Transverse colon (tissue), 4 donors: ENCODE measurements at regions not wholly inside any gene's neighbourhood (a gene's known extent, or its start where the extent isn't known, plus 50 kb on each side); places are given as distances from the start of the nearest gene placed in this dataset.

ENCODE experiments used
- DNase-seq: peaks from one replicate; pipeline ENCODE4 v3.0.0-alpha.2; 2019
- H3K27ac ChIP-seq, 4 donors: fragments of 200-600 bp; sonication (generic); 2 replicates each; pipeline ENCODE4 v1.5.1; 2016 to 2018; ENCODE audit warnings: inconsistent platforms in 4 of 4
- H3K27me3 ChIP-seq: fragments of 200-600 bp; sonication (generic); 2 replicates; pipeline ENCODE4 v1.5.1; 2017; ENCODE audit warnings: inconsistent platforms
- H3K36me3 ChIP-seq, 4 donors: fragments of 200-600 bp; sonication (generic); 2 replicates each; pipeline ENCODE4 v1.5.1; 2017 to 2019; ENCODE audit warnings: inconsistent platforms in 4 of 4
- H3K4me1 ChIP-seq, 4 donors: fragments of 200-600 bp; sonication (generic); 2 replicates each; pipeline ENCODE4 v1.5.1; 2017 to 2020; ENCODE audit warnings: inconsistent platforms in 4 of 4
- H3K4me3 ChIP-seq, 4 donors: fragments of 200-600 bp; sonication (generic); 1 replicate in 1 of 4; 2 replicates in 3 of 4; pipeline versions ENCODE4 v1.5.1 to v1.6.1; 2017 to 2019; ENCODE audit warnings: inconsistent platforms in 4 of 4
- H3K9me3 ChIP-seq, 2 donors: fragments of 200-600 bp; sonication (generic); 2 replicates each; pipeline ENCODE4 v1.5.1; 2017 to 2019; ENCODE audit warnings: inconsistent platforms in 2 of 2
- EP300 ChIP-seq: sonication (generic); formaldehyde crosslinking; IDR thresholded peaks from one replicate; pipeline ENCODE4 v1.6.1; 2017; ENCODE audit warnings: antibody characterized with exemption, low read depth
- POLR2A ChIP-seq: fragments of 450-650 bp; IDR thresholded peaks from one replicate; pipeline ENCODE4 v1.6.1; 2016; ENCODE audit warnings: antibody characterized with exemption, mild to moderate bottlenecking, moderate library complexity
- POLR2AphosphoS5 ChIP-seq, 3 donors: sonication (generic); formaldehyde crosslinking; IDR thresholded peaks; one replicate each; pipeline ENCODE4 v1.6.1; 2016; ENCODE audit warnings: antibody characterized with exemption in 3 of 3
- WGBS, 2 donors: methylation state at CpG; one replicate each; pipeline ENCODE4 v1.1.5; 2018; ENCODE audit warnings: low coverage in 1 of 2; 5-methylcytosine and 5-hydroxymethylcytosine counted together
- in situ Hi-C, 4 donors: fragments of 200-750 bp; cut with MboI; loops; one replicate each; pipeline versions ENCODE4 v1.15.0 to v1.15.1; 2017; ENCODE audit warnings: low sequenced_read_pairs in 3 of 4, low pct_ligation_motif_present in 1 of 4, low pct_unique_long_range_greater_than_20kb in 1 of 4
- intact Hi-C: fragments of 100-400 bp; cut with DNase I; formaldehyde crosslinking; loops from one replicate; pipeline ENCODE4 v1.15.1; 2023; ENCODE audit warnings: low total_unique reads
- TF ChIP-seq, protein P1 (sequence below), 5 experiments: fragments of 200-600 bp in 3 of 5; fragments of 450-650 bp in 2 of 5; sonication (generic) in 3 of 5; IDR thresholded peaks; 1 replicate in 2 of 5; 2 replicates in 3 of 5; pipeline ENCODE4 v1.5.1; 2016 to 2017; ENCODE audit warnings: antibody characterized with exemption in 5 of 5, inconsistent platforms in 3 of 5, mild to moderate bottlenecking in 2 of 5, moderate library complexity in 1 of 5

DNA sequence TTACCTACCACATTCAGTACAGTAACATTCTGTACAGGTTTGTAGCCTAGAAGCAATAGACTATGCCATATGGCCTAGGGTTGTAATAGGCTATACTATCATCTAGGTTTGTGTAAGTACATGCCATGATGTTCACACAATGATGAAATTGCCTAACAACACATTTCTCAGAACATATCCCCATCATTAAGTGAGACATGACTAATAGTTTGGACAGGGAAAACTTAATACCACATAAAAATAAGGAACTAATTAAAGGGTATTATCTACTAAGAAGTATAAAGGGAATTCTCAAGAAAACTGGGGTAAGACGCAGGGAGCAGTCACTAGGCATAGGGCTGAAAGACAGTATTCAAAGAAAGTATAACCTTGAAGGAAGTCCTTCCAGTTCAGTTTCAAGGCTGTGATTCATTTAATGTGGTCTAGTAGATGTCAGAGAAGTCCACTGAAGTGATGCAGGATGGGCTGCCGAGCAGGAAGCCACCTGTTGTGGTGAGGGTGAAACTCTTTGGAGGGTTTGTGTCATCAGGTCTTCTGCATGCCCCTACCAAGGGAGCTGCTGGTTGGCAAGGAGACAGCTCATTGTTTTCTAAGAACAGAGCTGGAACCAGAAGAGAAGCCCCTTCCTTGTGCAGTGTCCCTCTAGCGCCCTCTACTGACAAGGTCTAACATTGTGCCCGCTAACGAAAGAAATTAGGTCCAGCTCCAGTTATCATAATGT lies 122.9 kb downstream of the OLFM4 start:
- TF ChIP-seq, protein P1, sequence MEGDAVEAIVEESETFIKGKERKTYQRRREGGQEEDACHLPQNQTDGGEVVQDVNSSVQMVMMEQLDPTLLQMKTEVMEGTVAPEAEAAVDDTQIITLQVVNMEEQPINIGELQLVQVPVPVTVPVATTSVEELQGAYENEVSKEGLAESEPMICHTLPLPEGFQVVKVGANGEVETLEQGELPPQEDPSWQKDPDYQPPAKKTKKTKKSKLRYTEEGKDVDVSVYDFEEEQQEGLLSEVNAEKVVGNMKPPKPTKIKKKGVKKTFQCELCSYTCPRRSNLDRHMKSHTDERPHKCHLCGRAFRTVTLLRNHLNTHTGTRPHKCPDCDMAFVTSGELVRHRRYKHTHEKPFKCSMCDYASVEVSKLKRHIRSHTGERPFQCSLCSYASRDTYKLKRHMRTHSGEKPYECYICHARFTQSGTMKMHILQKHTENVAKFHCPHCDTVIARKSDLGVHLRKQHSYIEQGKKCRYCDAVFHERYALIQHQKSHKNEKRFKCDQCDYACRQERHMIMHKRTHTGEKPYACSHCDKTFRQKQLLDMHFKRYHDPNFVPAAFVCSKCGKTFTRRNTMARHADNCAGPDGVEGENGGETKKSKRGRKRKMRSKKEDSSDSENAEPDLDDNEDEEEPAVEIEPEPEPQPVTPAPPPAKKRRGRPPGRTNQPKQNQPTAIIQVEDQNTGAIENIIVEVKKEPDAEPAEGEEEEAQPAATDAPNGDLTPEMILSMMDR (IDR thresholded peaks at IDR 0.05): peak; percentile 58 to 73 (median 68)
- TF ChIP-seq EP300: no peak
- Histone ChIP-seq H3K27ac (no peak overlapping the region), H3K36me3 (no peaks in the 10 kb centered on the region), H3K27me3 (peaks cover 4% of the 10 kb centered on the region), H3K4me3 (no peak overlapping the region), H3K9me3 (no peaks in the 10 kb centered on the region), H3K4me1 (no peaks in the 10 kb centered on the region)
- WGBS, 2 donors: 34 to 46% methylated on average over 2 to 5 of the region's 5 CpGs
- intact Hi-C loops (loop anchor here (2.0 kb wide), 2 partner anchors 33 to 39 kb away; no protein-coding TSS in a partner anchor), in situ Hi-C loops (no loop called here)
- peak; percentile 44 for DNase-seq

DNA sequence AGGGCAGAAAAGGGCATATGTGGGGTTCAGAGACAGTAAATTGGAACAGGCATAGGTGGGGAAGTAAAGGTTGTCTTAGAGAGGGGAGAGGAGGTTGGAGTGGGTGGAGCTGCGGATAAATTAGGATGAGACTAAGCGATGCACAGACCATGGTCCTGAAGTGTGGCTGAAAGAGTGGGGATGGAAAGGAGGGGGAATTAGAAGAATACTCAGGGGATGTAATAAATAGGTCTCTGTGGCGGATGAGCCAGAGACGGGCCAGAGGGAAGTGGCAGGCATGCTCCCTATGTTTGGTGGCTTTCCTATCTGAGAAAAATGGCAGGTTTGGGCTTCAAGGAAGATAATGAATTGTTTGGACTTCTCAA lies 123.4 kb downstream of the OLFM4 start:
- Histone ChIP-seq H3K4me3 (no peak overlapping the region), H3K4me1 (no peaks in the 10 kb centered on the region), H3K36me3 (no peaks in the 10 kb centered on the region), H3K9me3 (no peaks in the 10 kb centered on the region), H3K27me3 (peaks cover 4% of the 10 kb centered on the region), H3K27ac (no peak overlapping the region)
- no peak for DNase-seq
- TF ChIP-seq EP300 (no peak), POLR2AphosphoS5 (IDR thresholded peaks at IDR 0.05) (no peak), POLR2A (no peak)
- TF ChIP-seq, protein P1 (IDR thresholded peaks at IDR 0.05): no peak
- in situ Hi-C loops: no loop called here
- intact Hi-C loops: no loop called here
- WGBS, 2 donors: 27 to 35% methylated on average over 4 of the region's 4 CpGs

DNA sequence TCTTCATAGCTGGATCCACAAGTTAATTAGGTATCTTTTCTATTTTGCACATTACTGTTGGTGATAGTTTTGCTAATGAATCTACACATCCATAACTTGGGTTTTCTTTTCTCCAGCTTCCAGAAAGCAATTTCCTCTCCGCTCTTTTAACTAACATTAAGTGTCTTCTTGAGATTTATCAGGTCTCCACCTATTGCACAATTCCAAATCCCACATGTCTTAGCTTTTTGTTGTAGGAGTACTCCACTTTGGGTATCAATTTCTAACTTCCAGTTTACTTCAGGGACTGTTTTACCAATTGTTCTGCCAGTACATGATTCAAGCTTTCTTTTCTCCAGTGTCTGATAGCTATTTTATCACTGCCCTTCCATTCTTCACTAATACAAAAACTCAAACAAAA lies 129.6 kb downstream of the OLFM4 start:
- no peak for DNase-seq
- Histone ChIP-seq H3K9me3 (no peaks in the 10 kb centered on the region), H3K36me3 (no peaks in the 10 kb centered on the region), H3K4me3 (no peak overlapping the region), H3K4me1 (no peaks in the 10 kb centered on the region), H3K27me3 (no peaks in the 10 kb centered on the region), H3K27ac (no peak overlapping the region)
- TF ChIP-seq, protein P1 (IDR thresholded peaks at IDR 0.05): no peak
- TF ChIP-seq POLR2AphosphoS5 (IDR thresholded peaks at IDR 0.05): no peak
- no peak for TF ChIP-seq POLR2A
- TF ChIP-seq EP300: no peak
- in situ Hi-C loops: no loop called here
- WGBS, 2 donors: 80 to 82% methylated on average over 1 of the region's 1 CpG
- intact Hi-C loops: no loop called here

DNA sequence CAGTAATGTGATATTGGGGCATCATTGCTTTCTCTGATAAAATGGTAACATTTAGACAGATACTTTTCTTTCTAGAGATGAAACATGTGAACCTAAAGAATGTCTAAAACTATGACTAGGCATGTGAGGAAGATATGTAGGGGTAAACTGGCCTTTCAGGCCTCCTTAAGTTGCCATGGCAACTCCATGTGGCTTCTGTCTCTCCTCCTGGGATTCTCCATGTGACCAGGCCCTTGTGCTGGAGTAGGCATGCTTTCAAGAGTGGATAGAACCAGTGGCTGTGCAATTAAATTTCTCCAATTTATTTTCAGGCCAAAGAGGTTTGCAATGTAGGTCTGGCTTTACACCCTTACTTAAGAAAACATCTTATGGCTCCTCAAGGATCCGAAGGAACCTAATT lies 130.8 kb downstream of the OLFM4 start:
- no peak overlapping the region for H3K4me3 ChIP-seq
- H3K9me3 ChIP-seq: no peaks in the 10 kb centered on the region
- TF ChIP-seq, protein P1 (IDR thresholded peaks at IDR 0.05): no peak
- TF ChIP-seq POLR2AphosphoS5 (IDR thresholded peaks at IDR 0.05) (no peak), POLR2A (no peak), EP300 (no peak)
- H3K4me1 ChIP-seq: no peaks in the 10 kb centered on the region
- H3K36me3 ChIP-seq: no peaks in the 10 kb centered on the region
- in situ Hi-C loops (no loop called here), intact Hi-C loops (no loop called here)
- WGBS, 2 donors: 87% methylated on average over 1 of the region's 1 CpG; no CpG with 5 or more reads in 1 of the 2 donors
- H3K27me3 ChIP-seq: no peaks in the 10 kb centered on the region
- no peak for DNase-seq
- no peak overlapping the region for H3K27ac ChIP-seq
